ENCODE measurements at regions not wholly inside any gene's neighbourhood (a gene's known extent, or its start where the extent isn't known, plus 50 kb on each side); places are given as distances from the start of the nearest gene placed in this dataset.

- intact Hi-C loops (cut with DNase I), result no loop called here
- ATAC-seq, result no peak
- no peaks in the 10 kb centered on the region for H3K9me3 ChIP-seq
- no peak for TF ChIP-seq CTCF (IDR thresholded peaks at IDR 0.05)
- no peak overlapping the region for H3K27ac ChIP-seq
- H3K4me1 ChIP-seq, result no peaks in the 10 kb centered on the region
- FAIRE-seq, result no peak
- DNase-seq, result no peak
- no peak overlapping the region for H3K4me3 ChIP-seq
- WGBS, 2 donors, result 76 to 82% methylated on average over 7 of the region's 7 CpGs
- no peaks in the 10 kb centered on the region for H3K27me3 ChIP-seq
- no peaks in the 10 kb centered on the region for H3K36me3 ChIP-seq
Observed at GRCh38 chr1:115458426-115459114, 120.5 kb upstream of the NGF start.

GRCh38 chr1:115457289-115457688 is 119.2 kb upstream of the NGF start:
- H3K4me1 ChIP-seq, result no peaks in the 10 kb centered on the region
- H3K36me3 ChIP-seq, result no peaks in the 10 kb centered on the region
- TF ChIP-seq CTCF (IDR thresholded peaks at IDR 0.05), result no peak
- H3K27ac ChIP-seq, result no peak overlapping the region
- ATAC-seq, result no peak
- intact Hi-C loops (cut with DNase I), result no loop called here
- no peaks in the 10 kb centered on the region for H3K27me3 ChIP-seq
- 65 to 68% methylated on average over 2 of the region's 2 CpGs for WGBS, 2 donors
- H3K9me3 ChIP-seq, result no peaks in the 10 kb centered on the region
- H3K4me3 ChIP-seq, result no peak overlapping the region
- DNase-seq, result no peak
- FAIRE-seq, result no peak

GRCh38 chr1:115456441-115456961 is 118.5 kb upstream of the NGF start:
- intact Hi-C loops (cut with DNase I), result no loop called here
- no peaks in the 10 kb centered on the region for H3K9me3 ChIP-seq
- DNase-seq (no peak), FAIRE-seq (no peak), ATAC-seq (peak in 1 of 4 donors; percentile 48)
- H3K36me3 ChIP-seq, result no peaks in the 10 kb centered on the region
- WGBS, 2 donors, result 78 to 85% methylated on average over 11 of the region's 11 CpGs
- no peak overlapping the region for H3K4me3 ChIP-seq
- no peaks in the 10 kb centered on the region for H3K4me1 ChIP-seq
- no peak for TF ChIP-seq CTCF (IDR thresholded peaks at IDR 0.05)
- no peak overlapping the region for H3K27ac ChIP-seq
- H3K27me3 ChIP-seq, result no peaks in the 10 kb centered on the region

- no peak for FAIRE-seq
- 65 to 68% methylated on average over 13 of the region's 13 CpGs for WGBS, 2 donors
- Histone ChIP-seq H3K27ac (no peak overlapping the region), H3K27me3 (no peaks in the 10 kb centered on the region), H3K4me3 (no peak overlapping the region), H3K9me3 (no peaks in the 10 kb centered on the region), H3K4me1 (no peaks in the 10 kb centered on the region), H3K36me3 (no peaks in the 10 kb centered on the region)
- no peak for TF ChIP-seq CTCF (IDR thresholded peaks at IDR 0.05)
- DNase-seq, result no peak
- intact Hi-C loops (cut with DNase I), result no loop called here
- ATAC-seq, result peak in 1 of 4 donors; percentile 55
Observed at GRCh38 chr1:115454837-115455511, 116.9 kb upstream of the NGF start.

- no peak for DNase-seq
- Histone ChIP-seq H3K27ac (no peak overlapping the region), H3K27me3 (no peaks in the 10 kb centered on the region), H3K4me3 (no peak overlapping the region), H3K4me1 (no peaks in the 10 kb centered on the region), H3K9me3 (no peaks in the 10 kb centered on the region), H3K36me3 (no peaks in the 10 kb centered on the region)
- 88 to 95% methylated on average over 2 of the region's 2 CpGs for WGBS, 2 donors
- FAIRE-seq, result no peak
- no peak for ATAC-seq
- no peak for TF ChIP-seq CTCF (IDR thresholded peaks at IDR 0.05)
- intact Hi-C loops (cut with DNase I), result no loop called here
Observed at GRCh38 chr1:115453666-115454065, 115.6 kb upstream of the NGF start.
